ENCODE measurements at regions not wholly inside any gene's neighbourhood (a gene's known extent, or its start where the extent isn't known, plus 50 kb on each side); places are given as distances from the start of the nearest gene placed in this dataset.

GRCh38 chr1:228833911-228834688, 98.8 kb downstream of the RHOU start:
- TF ChIP-seq POLR2AphosphoS5 (IDR thresholded peaks at IDR 0.05) (no peak), CTCF (IDR thresholded peaks at IDR 0.05) (no peak)
